Colonic mucosa (tissue), 4 donors: ENCODE measurements at regions not wholly inside any gene's neighbourhood (a gene's known extent, or its start where the extent isn't known, plus 50 kb on each side); places are given as distances from the start of the nearest gene placed in this dataset.

Experiments
- DNase-seq: peaks from one replicate; pipeline ENCODE4 v3.0.0-alpha.2; 2020
- H3K27ac ChIP-seq: fragments of 200-600 bp; one replicate; pipeline ENCODE4 v1.8.0; 2021
- H3K27me3 ChIP-seq: fragments of 200-600 bp; one replicate; pipeline ENCODE4 v1.8.0; 2021
- H3K36me3 ChIP-seq: fragments of 200-600 bp; one replicate; pipeline ENCODE4 v1.8.0; 2021
- H3K4me1 ChIP-seq: fragments of 200-600 bp; one replicate; pipeline ENCODE4 v1.8.0; 2021; ENCODE audit warnings: mild to moderate bottlenecking
- H3K4me3 ChIP-seq: fragments of 200-600 bp; one replicate; pipeline ENCODE4 v1.8.0; 2021
- H3K9ac ChIP-seq, 2 donors: one replicate each; pipeline ENCODE4 v1.7.0; 2013; ENCODE audit warnings: control low read depth in 2 of 2, low read depth in 2 of 2, low read length in 2 of 2
- H3K9me3 ChIP-seq: fragments of 200-600 bp; one replicate; pipeline ENCODE4 v1.8.0; 2021
- intact Hi-C: fragments of 100-400 bp; cut with DNase I; formaldehyde crosslinking; loops from one replicate; pipeline ENCODE4 v1.14.1; 2022
- TF ChIP-seq, protein P1 (sequence below): fragments of 200-600 bp; IDR thresholded peaks from one replicate; pipeline ENCODE4 v1.8.0; 2022; ENCODE audit warnings: antibody characterized with exemption, mild to moderate bottlenecking
- donor health status: healthy.
- donor health status: DM: no; HTN: no; CAD: no.
- donor health status: DM: no; HTN: no; CAD: no.

DNA sequence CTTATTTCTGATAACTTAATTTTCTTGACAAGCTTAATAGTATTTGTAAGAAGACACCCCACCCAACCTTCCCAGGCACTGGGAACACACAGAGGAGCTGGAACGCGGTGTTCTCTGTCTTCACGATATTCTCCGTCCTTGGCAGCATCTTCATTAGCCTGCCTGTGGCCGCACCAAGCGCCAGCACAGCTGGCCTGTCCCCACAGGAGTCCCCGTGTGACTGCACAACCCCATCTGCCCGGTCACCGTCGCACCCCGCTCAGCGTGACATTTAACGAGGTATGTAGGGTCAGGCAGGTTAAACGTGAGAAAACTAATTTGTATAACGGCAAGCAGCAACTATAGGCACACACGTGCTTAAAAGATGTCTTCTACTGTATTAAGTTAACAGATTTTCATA, 293.3 kb downstream of the BRD1 start:
- no peak for DNase-seq

DNA sequence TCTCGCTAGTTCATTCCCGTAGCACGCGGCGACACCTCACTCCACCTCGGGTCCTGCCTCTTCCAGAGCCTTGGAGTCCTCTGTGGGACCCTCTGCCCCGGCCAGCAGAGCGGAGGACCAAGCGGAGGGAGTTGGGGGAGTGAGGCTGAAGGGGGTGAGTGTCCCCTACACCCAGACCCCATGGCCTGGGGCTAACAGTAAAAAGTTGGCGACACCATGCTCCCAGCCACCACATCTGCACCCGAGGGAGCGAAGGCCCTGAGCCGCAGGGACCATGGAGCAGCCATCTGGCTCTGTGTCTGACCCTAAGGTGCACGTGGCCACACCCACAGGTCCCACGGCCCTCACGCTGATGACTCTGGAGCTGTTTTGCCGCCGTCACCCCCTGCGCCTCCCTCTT, 293.8 kb downstream of the BRD1 start:
- H3K4me3 ChIP-seq, result no peak overlapping the region
- no peak overlapping the region for H3K9ac ChIP-seq
- H3K27ac ChIP-seq, result no peak overlapping the region
- no peak for DNase-seq
- H3K9me3 ChIP-seq, result no peaks in the 10 kb centered on the region
- no peaks in the 10 kb centered on the region for H3K4me1 ChIP-seq
- no peaks in the 10 kb centered on the region for H3K27me3 ChIP-seq
- intact Hi-C loops, result no loop called here
- no peaks in the 10 kb centered on the region for H3K36me3 ChIP-seq
- TF ChIP-seq, protein P1, sequence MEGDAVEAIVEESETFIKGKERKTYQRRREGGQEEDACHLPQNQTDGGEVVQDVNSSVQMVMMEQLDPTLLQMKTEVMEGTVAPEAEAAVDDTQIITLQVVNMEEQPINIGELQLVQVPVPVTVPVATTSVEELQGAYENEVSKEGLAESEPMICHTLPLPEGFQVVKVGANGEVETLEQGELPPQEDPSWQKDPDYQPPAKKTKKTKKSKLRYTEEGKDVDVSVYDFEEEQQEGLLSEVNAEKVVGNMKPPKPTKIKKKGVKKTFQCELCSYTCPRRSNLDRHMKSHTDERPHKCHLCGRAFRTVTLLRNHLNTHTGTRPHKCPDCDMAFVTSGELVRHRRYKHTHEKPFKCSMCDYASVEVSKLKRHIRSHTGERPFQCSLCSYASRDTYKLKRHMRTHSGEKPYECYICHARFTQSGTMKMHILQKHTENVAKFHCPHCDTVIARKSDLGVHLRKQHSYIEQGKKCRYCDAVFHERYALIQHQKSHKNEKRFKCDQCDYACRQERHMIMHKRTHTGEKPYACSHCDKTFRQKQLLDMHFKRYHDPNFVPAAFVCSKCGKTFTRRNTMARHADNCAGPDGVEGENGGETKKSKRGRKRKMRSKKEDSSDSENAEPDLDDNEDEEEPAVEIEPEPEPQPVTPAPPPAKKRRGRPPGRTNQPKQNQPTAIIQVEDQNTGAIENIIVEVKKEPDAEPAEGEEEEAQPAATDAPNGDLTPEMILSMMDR, result no peak

More for the DNA sequence above, 293.3 kb downstream of the BRD1 start:
- H3K9ac ChIP-seq, result no peak overlapping the region
- H3K36me3 ChIP-seq, result no peaks in the 10 kb centered on the region
- no peaks in the 10 kb centered on the region for H3K27me3 ChIP-seq
- TF ChIP-seq, protein P1, result no peak
- no peaks in the 10 kb centered on the region for H3K4me1 ChIP-seq
- no peaks in the 10 kb centered on the region for H3K9me3 ChIP-seq
- H3K27ac ChIP-seq, result no peak overlapping the region
- no peak overlapping the region for H3K4me3 ChIP-seq
- intact Hi-C loops, result no loop called here

DNA sequence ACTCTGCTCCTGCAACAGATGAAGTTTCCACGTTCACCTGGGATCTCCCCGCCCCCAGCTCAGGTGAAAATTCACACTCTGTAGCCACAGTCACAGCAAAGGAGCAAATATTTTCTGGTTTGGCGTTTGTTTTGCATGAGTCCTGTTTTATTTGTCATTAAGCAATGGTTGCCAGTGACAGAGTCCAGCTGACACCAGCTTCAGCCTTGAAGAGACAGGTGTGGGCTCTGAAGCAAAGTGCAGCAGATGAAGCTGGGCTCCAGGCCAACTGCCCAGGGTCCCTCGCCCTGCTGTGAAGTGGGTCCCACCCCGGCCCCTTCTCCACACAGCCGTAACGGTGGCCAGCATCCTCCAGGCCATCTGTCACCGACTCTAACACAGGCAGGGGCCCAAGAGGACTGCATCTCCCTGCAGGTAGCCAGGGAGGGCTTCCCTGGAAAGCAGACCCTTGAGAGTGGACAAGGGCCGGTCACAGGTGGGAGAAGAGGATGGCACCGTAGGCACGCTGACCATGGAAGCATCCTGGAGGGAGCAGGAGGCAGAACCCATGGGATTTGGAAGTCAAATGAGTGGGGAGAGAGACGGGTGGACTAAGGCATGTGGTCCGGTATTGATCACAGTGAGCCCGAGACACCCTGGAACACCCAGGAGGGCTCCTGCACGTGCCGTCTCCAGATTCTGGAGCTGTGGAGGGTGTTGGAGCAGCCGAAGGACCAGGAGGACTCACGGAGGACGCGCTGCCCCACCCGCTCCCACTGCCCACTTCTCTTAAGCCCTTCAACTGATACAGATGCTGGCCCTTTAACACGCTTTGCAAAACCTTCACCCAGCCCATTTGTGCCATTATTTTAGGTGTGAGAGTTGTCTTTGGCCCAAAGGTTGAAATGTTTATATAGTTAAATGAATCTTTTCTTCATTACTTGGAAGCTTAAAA, 294.5 kb downstream of the BRD1 start:
- intact Hi-C loops, result no loop called here
- DNase-seq, result no peak

DNA sequence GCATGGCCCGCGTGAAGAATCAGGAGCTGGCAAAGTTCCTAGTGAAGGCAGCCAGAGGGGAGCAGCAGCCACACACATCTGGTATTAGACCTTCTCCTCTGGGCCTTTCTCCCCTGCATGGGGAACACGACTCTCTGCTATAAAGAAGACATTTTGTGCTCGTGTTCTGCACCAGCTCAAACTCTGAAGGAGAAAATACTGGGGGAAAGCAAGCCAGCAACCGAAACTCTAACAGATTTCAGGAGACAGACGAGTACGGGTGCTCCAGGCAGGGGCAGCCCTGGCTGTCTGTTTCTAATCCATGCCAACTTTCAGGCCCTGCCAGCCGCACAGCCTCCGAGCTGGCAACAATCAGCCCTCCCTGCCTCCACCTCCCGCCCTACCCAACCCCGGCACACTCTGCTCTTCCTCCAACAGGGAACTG, 296.3 kb downstream of the BRD1 start:
- no peak overlapping the region for H3K27ac ChIP-seq
- no peak overlapping the region for H3K4me3 ChIP-seq
- no peaks in the 10 kb centered on the region for H3K9me3 ChIP-seq
- no peak overlapping the region for H3K9ac ChIP-seq
- DNase-seq, result no peak
- no peaks in the 10 kb centered on the region for H3K4me1 ChIP-seq
- TF ChIP-seq, protein P1, result no peak
- H3K36me3 ChIP-seq, result no peaks in the 10 kb centered on the region
- H3K27me3 ChIP-seq, result no peaks in the 10 kb centered on the region
- intact Hi-C loops, result no loop called here

More for the DNA sequence above, 294.5 kb downstream of the BRD1 start:
- no peaks in the 10 kb centered on the region for H3K27me3 ChIP-seq
- no peaks in the 10 kb centered on the region for H3K4me1 ChIP-seq
- H3K4me3 ChIP-seq, result no peak overlapping the region
- TF ChIP-seq, protein P1, result no peak
- no peaks in the 10 kb centered on the region for H3K36me3 ChIP-seq
- H3K9me3 ChIP-seq, result no peaks in the 10 kb centered on the region
- H3K9ac ChIP-seq, result no peak overlapping the region
- H3K27ac ChIP-seq, result no peak overlapping the region

DNA sequence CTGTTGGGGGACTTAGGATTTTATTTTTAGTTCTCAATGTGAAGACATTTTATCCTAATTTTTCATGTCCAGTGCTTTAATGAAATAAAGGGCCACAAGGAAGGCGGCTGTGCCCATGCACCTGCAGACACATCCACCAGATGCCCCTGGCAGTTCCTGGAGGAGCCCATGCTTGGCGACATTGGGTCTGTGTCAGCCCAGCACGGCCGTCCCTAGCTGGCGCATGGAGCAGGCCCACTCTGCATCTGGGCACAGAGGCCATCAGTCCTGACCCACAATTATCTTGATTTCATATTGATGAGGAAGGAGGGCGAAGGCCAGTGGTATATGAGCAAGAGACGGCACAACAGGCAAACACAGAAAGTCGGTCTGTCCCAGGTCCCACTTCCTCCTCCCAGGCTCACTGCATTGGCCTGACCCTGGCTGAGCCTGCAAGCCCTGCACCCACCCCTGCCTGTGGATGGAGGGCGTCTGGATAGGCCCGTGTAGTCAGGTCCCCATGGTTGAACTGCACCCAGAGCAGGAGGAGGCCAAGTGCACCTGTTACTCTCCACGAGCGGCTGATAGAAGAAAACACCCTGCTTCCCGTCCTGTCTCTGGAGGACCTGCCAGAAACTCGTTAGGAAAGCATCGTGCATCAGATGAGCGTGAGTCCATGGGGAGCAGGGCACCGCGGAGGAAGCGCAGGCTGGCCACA, 296.9 kb downstream of the BRD1 start:
- TF ChIP-seq, protein P1, result no peak
- DNase-seq, result no peak

More for the DNA sequence above, 296.9 kb downstream of the BRD1 start:
- Histone ChIP-seq H3K4me3 (no peak overlapping the region), H3K27ac (no peak overlapping the region), H3K36me3 (no peaks in the 10 kb centered on the region), H3K4me1 (no peaks in the 10 kb centered on the region), H3K9ac (no peak overlapping the region), H3K9me3 (no peaks in the 10 kb centered on the region), H3K27me3 (no peaks in the 10 kb centered on the region)
- intact Hi-C loops, result no loop called here
